Liver (tissue), 8 donors: ENCODE measurements at regions not wholly inside any gene's neighbourhood (a gene's known extent, or its start where the extent isn't known, plus 50 kb on each side); places are given as distances from the start of the nearest gene placed in this dataset.

ENCODE experiments used
- DNase-seq: peaks from one replicate; pipeline ENCODE4 v3.0.0-alpha.2; 2017; ENCODE audit warnings: low spot score
- H3K27ac ChIP-seq, 2 donors: one replicate each; pipeline ENCODE4 v1.7.0; 2013; ENCODE audit warnings: inconsistent platforms in 2 of 2, low read length in 2 of 2, control low read depth in 1 of 2, low read depth in 1 of 2, mild to moderate bottlenecking in 1 of 2
- H3K27me3 ChIP-seq, 4 donors: one replicate each; pipeline versions ENCODE4 v1.6.1 to v1.7.0; 2013; ENCODE audit warnings: low read length in 3 of 4, inconsistent platforms in 1 of 4, mild to moderate bottlenecking in 1 of 4, moderate library complexity in 1 of 4; ENCODE audit not compliant: control insufficient read depth in 4 of 4, insufficient read depth in 4 of 4
- H3K36me3 ChIP-seq, 4 donors: one replicate each; pipeline versions ENCODE4 v1.6.1 to v1.7.0; 2013; ENCODE audit warnings: low read length in 3 of 4, mild to moderate bottlenecking in 3 of 4, low read depth in 1 of 4, moderate library complexity in 1 of 4; ENCODE audit not compliant: control insufficient read depth in 4 of 4, insufficient read depth in 3 of 4
- H3K4me1 ChIP-seq, 4 donors: one replicate each; pipeline versions ENCODE4 v1.6.1 to v1.7.0; 2013; ENCODE audit warnings: low read length in 3 of 4, mild to moderate bottlenecking in 3 of 4, moderate library complexity in 1 of 4; ENCODE audit not compliant: control insufficient read depth in 4 of 4, insufficient read depth in 4 of 4
- H3K4me3 ChIP-seq, 3 donors: one replicate each; pipeline versions ENCODE4 v1.6.1 to v1.7.0; 2013; ENCODE audit warnings: low read length in 3 of 3, control low read depth in 1 of 3, low read depth in 1 of 3, mild to moderate bottlenecking in 1 of 3
- H3K9ac ChIP-seq, 2 donors: one replicate each; pipeline ENCODE4 v1.7.0; 2013; ENCODE audit warnings: low read length in 2 of 2, mild to moderate bottlenecking in 2 of 2, moderate library complexity in 2 of 2, control low read depth in 1 of 2, low read depth in 1 of 2
- H3K9me3 ChIP-seq, 4 donors: one replicate each; pipeline versions ENCODE4 v1.6.1 to v1.7.0; 2013; ENCODE audit warnings: low read length in 3 of 4; ENCODE audit not compliant: control insufficient read depth in 4 of 4
- ATF3 ChIP-seq: IDR thresholded peaks from 2 replicates; pipeline ENCODE4 v1.6.1; 2016; ENCODE audit warnings: antibody characterized with exemption
- CTCF ChIP-seq: fragments of 150-350 bp; IDR thresholded peaks from 2 replicates; pipeline ENCODE4 v1.5.1; 2017; ENCODE audit warnings: improper control_type of control experiment, low read depth, low read length; ENCODE audit not compliant: missing input control
- EGR1 ChIP-seq, 2 donors: IDR thresholded peaks; 2 replicates each; pipeline ENCODE4 v1.6.1; 2016 to 2018; ENCODE audit warnings: antibody characterized with exemption in 2 of 2, low read depth in 2 of 2
- FOXA1 ChIP-seq: IDR thresholded peaks from 2 replicates; pipeline ENCODE4 v1.6.1; 2016; ENCODE audit warnings: antibody characterized with exemption
- FOXA2 ChIP-seq: IDR thresholded peaks from 2 replicates; pipeline ENCODE4 v1.6.1; 2016; ENCODE audit warnings: antibody characterized with exemption
- GABPA ChIP-seq, 2 donors: IDR thresholded peaks in 1 of 2; conservative IDR thresholded peaks in 1 of 2; 2 replicates each; pipeline ENCODE4 v1.6.1; 2016; ENCODE audit warnings: antibody characterized with exemption in 2 of 2, mild to moderate bottlenecking in 1 of 2, moderate library complexity in 1 of 2
- HNF4A ChIP-seq, 2 donors: conservative IDR thresholded peaks; 2 replicates each; pipeline ENCODE4 v1.6.1; 2016; ENCODE audit warnings: antibody characterized with exemption in 2 of 2, mild to moderate bottlenecking in 2 of 2
- HNF4G ChIP-seq: IDR thresholded peaks from 2 replicates; pipeline ENCODE4 v1.6.1; 2016; ENCODE audit warnings: antibody characterized with exemption
- JUND ChIP-seq, 2 donors: IDR thresholded peaks; 2 replicates each; pipeline ENCODE4 v1.6.1; 2016; ENCODE audit warnings: antibody characterized with exemption in 2 of 2
- MAX ChIP-seq: IDR thresholded peaks from 2 replicates; pipeline ENCODE4 v1.6.1; 2016; ENCODE audit warnings: antibody characterized with exemption
- NR2F2 ChIP-seq: IDR thresholded peaks from 2 replicates; pipeline ENCODE4 v1.6.1; 2016; ENCODE audit warnings: antibody characterized with exemption
- RAD21 ChIP-seq, 2 donors: IDR thresholded peaks; 2 replicates each; pipeline ENCODE4 v1.6.1; 2016; ENCODE audit warnings: antibody characterized with exemption in 2 of 2, mild to moderate bottlenecking in 2 of 2
- REST ChIP-seq: IDR thresholded peaks from 2 replicates; pipeline ENCODE4 v1.6.1; 2016; ENCODE audit warnings: antibody characterized with exemption, mild to moderate bottlenecking
- RXRA ChIP-seq, 2 donors: IDR thresholded peaks; 2 replicates each; pipeline ENCODE4 v1.6.1; 2017 to 2018; ENCODE audit warnings: antibody characterized with exemption in 2 of 2, mild to moderate bottlenecking in 1 of 2
- SP1 ChIP-seq: IDR thresholded peaks from 2 replicates; pipeline ENCODE4 v1.6.1; 2018; ENCODE audit warnings: antibody characterized with exemption, mild to moderate bottlenecking
- TAF1 ChIP-seq: conservative IDR thresholded peaks from 2 replicates; pipeline ENCODE4 v1.6.1; 2016; ENCODE audit warnings: antibody characterized with exemption, mild to moderate bottlenecking
- YY1 ChIP-seq: IDR thresholded peaks from 2 replicates; pipeline ENCODE4 v1.6.1; 2016; ENCODE audit warnings: antibody characterized with exemption, mild to moderate bottlenecking
- ZBTB33 ChIP-seq: IDR thresholded peaks from 2 replicates; pipeline ENCODE4 v1.6.1; 2016; ENCODE audit warnings: antibody characterized with exemption
- WGBS: extraction: QIAGEN DNeasy Blood & Tissue Kit; methylation state at CpG from one replicate; pipeline ENCODE4 v1.1.7; 2013; 5-methylcytosine and 5-hydroxymethylcytosine counted together
- donor health status: healthy.
- donor health status: healthy.
- donor health status: healthy.
- donor health status: healthy.
- donor health status: healthy.

- no peak for TF ChIP-seq TAF1
- TF ChIP-seq GABPA (IDR thresholded peaks at IDR 0.05 in 1 of 2, conservative IDR thresholded peaks at IDR 0.05 in 1 of 2) = no peak
- TF ChIP-seq FOXA1 = no peak
- TF ChIP-seq ZBTB33 = no peak
- no peak for TF ChIP-seq NR2F2
- no peak for TF ChIP-seq ATF3
- no peak for TF ChIP-seq SP1
- TF ChIP-seq FOXA2 = no peak
- TF ChIP-seq CTCF = no peak
- TF ChIP-seq EGR1 (IDR thresholded peaks at IDR 0.05; ENCODE audit: low read depth in 2 of 2) = no peak
- TF ChIP-seq YY1 = no peak
- Histone ChIP-seq H3K27ac (no peak overlapping the region), H3K36me3 (no peaks in the 10 kb centered on the region), H3K4me3 (no peak overlapping the region), H3K9ac (no peak overlapping the region), H3K4me1 (no peaks in the 10 kb centered on the region), H3K27me3 (peaks cover 0 to 4% (median 0%) of the 10 kb centered on the region in 4 donors), H3K9me3 (no peaks in the 10 kb centered on the region)
- WGBS = 64% methylated on average over 4 of the region's 4 CpGs
- no peak for DNase-seq
These were observed 101.0 kb upstream of the COL8A1 start for GRCh38 chr3:99537416-99537815.

GRCh38 chr3:99536555-99537314, 101.7 kb upstream of the COL8A1 start:
- no peaks in the 10 kb centered on the region for H3K36me3 ChIP-seq
- no peak overlapping the region for H3K4me3 ChIP-seq
- H3K27me3 ChIP-seq = peaks cover 0 to 4% (median 0%) of the 10 kb centered on the region in 4 donors
- no peaks in the 10 kb centered on the region for H3K4me1 ChIP-seq
- DNase-seq = no peak
- WGBS = 62% methylated on average over 2 of the region's 2 CpGs
- no peak overlapping the region for H3K27ac ChIP-seq
- no peak overlapping the region for H3K9ac ChIP-seq
- H3K9me3 ChIP-seq = no peaks in the 10 kb centered on the region
- TF ChIP-seq HNF4G (no peak), MAX (no peak), ATF3 (no peak), EGR1 (IDR thresholded peaks at IDR 0.05; ENCODE audit: low read depth in 2 of 2) (no peak), YY1 (no peak), SP1 (no peak), GABPA (IDR thresholded peaks at IDR 0.05 in 1 of 2, conservative IDR thresholded peaks at IDR 0.05 in 1 of 2) (no peak), RXRA (IDR thresholded peaks at IDR 0.05) (no peak), CTCF (no peak), NR2F2 (no peak), HNF4A (conservative IDR thresholded peaks at IDR 0.05) (no peak), REST (no peak), TAF1 (no peak), RAD21 (IDR thresholded peaks at IDR 0.05) (no peak), ZBTB33 (no peak), JUND (IDR thresholded peaks at IDR 0.05) (no peak), FOXA1 (no peak)
